ENCODE measurements at regions not wholly inside any gene's neighbourhood (a gene's known extent, or its start where the extent isn't known, plus 50 kb on each side); places are given as distances from the start of the nearest gene placed in this dataset.

- no peak for TF ChIP-seq CTCF (IDR thresholded peaks at IDR 0.05)
These were observed 99.2 kb upstream of the AP1S2 start for GRCh38 chrX:15953801-15954200.

GRCh38 chrX:15952212-15952611 lies 97.6 kb upstream of the AP1S2 start:
- TF ChIP-seq CTCF (IDR thresholded peaks at IDR 0.05) = no peak

GRCh38 chrX:15948318-15948660 lies 93.7 kb upstream of the AP1S2 start:
- TF ChIP-seq CTCF (IDR thresholded peaks at IDR 0.05) = no peak

GRCh38 chrX:15947648-15948317 lies 93.2 kb upstream of the AP1S2 start:
- TF ChIP-seq CTCF (IDR thresholded peaks at IDR 0.05) = no peak

- no peak for TF ChIP-seq CTCF (IDR thresholded peaks at IDR 0.05)
These were observed 92.4 kb upstream of the AP1S2 start for GRCh38 chrX:15946783-15947580.

GRCh38 chrX:15943391-15943790 lies 88.8 kb upstream of the AP1S2 start:
- TF ChIP-seq CTCF (IDR thresholded peaks at IDR 0.05) = no peak

- no peak for TF ChIP-seq CTCF (IDR thresholded peaks at IDR 0.05)
These were observed 87.7 kb upstream of the AP1S2 start for GRCh38 chrX:15942307-15942706.

All from LNCAP (cell line).